GM23338 (cell line): ENCODE measurements at regions not wholly inside any gene's neighbourhood (a gene's known extent, or its start where the extent isn't known, plus 50 kb on each side); places are given as distances from the start of the nearest gene placed in this dataset.

ENCODE experiments used
- ATAC-seq: fragments of 200-7000 bp; cut with Tn5 transposase; 3 replicates; pipeline ENCODE4 v1.9.1; 2020
- DNase-seq: peaks from one replicate; pipeline ENCODE4 v3.0.0-alpha.2; 2015; ENCODE audit warnings: low spot score
- H2AFZ ChIP-seq: fragments of 200-600 bp; sonication (generic); 2 replicates; pipeline ENCODE4 v1.8.0; 2016; ENCODE audit warnings: antibody characterized with exemption, mild to moderate bottlenecking, moderate library complexity
- H3F3A ChIP-seq: fragments of 200-600 bp; sonication (generic); replicated peaks from 2 replicates; pipeline ENCODE4 v1.8.0; 2017; ENCODE audit warnings: antibody characterized with exemption, mixed run types, low read depth
- H3K27ac ChIP-seq: fragments of 200-600 bp; sonication (generic); 2 replicates; pipeline ENCODE4 v1.6.1; 2016; ENCODE audit warnings: low read depth
- H3K27me3 ChIP-seq: fragments of 200-600 bp; sonication (generic); 2 replicates; pipeline ENCODE4 v1.8.0; 2016; ENCODE audit warnings: mild to moderate bottlenecking, mixed run types, moderate library complexity; ENCODE audit not compliant: insufficient read depth
- H3K36me3 ChIP-seq: fragments of 200-600 bp; sonication (generic); 2 replicates; pipeline ENCODE4 v1.8.0; 2016; ENCODE audit warnings: mild to moderate bottlenecking; ENCODE audit not compliant: insufficient read depth
- H3K4me1 ChIP-seq: fragments of 200-600 bp; sonication (generic); 2 replicates; pipeline ENCODE4 v1.8.0; 2016; ENCODE audit warnings: mild to moderate bottlenecking, moderate library complexity; ENCODE audit not compliant: insufficient read depth
- H3K4me2 ChIP-seq: fragments of 200-600 bp; sonication (generic); 2 replicates; pipeline ENCODE4 v1.7.1; 2017; ENCODE audit warnings: mixed run types
- H3K4me3 ChIP-seq: fragments of 200-600 bp; sonication (generic); 2 replicates; pipeline ENCODE4 v1.6.1; 2016; ENCODE audit warnings: mixed run types
- H3K79me2 ChIP-seq: fragments of 200-600 bp; sonication (generic); replicated peaks from 2 replicates; pipeline ENCODE4 v1.8.0; 2017; ENCODE audit warnings: mild to moderate bottlenecking; ENCODE audit not compliant: insufficient read depth
- H3K9me2 ChIP-seq: fragments of 200-600 bp; sonication (generic); 2 replicates; pipeline ENCODE4 v1.8.0; 2017; ENCODE audit not compliant: insufficient read depth
- H4K20me1 ChIP-seq: fragments of 200-600 bp; sonication (generic); replicated peaks from 2 replicates; pipeline ENCODE4 v1.8.0; 2017; ENCODE audit warnings: mild to moderate bottlenecking; ENCODE audit not compliant: insufficient read depth
- H3K27ac Mint-ChIP-seq: 2 replicates; pipeline ENCODE4 v1.8.0; 2020; ENCODE audit warnings: inconsistent platforms, mild to moderate bottlenecking, moderate library complexity, mixed read lengths
- H3K27me3 Mint-ChIP-seq: 3 replicates; pipeline ENCODE4 v1.8.0; 2022; ENCODE audit warnings: low read depth, mild to moderate bottlenecking, moderate library complexity, mixed read lengths, inconsistent platforms; ENCODE audit not compliant: insufficient read depth, poor library complexity
- H3K36me3 Mint-ChIP-seq: 3 replicates; pipeline ENCODE4 v1.8.0; 2021; ENCODE audit warnings: low read depth, mild to moderate bottlenecking, inconsistent platforms, moderate library complexity, mixed read lengths
- H3K4me1 Mint-ChIP-seq: 3 replicates; pipeline ENCODE4 v1.8.0; 2020; ENCODE audit warnings: mild to moderate bottlenecking, inconsistent platforms, mixed read lengths
- H3K4me3 Mint-ChIP-seq: 3 replicates; pipeline ENCODE4 v1.8.0; 2021; ENCODE audit warnings: moderate library complexity, mild to moderate bottlenecking, inconsistent platforms, mixed read lengths
- H3K9me3 Mint-ChIP-seq: 3 replicates; pipeline ENCODE4 v1.8.0; 2020; ENCODE audit warnings: moderate library complexity, mild to moderate bottlenecking, inconsistent platforms, mixed read lengths
- CREB1 ChIP-seq: fragments of 250-450 bp; sonication (Bioruptor Pico); IDR thresholded peaks from 2 replicates; pipeline ENCODE4 v1.5.0; 2020; ENCODE audit warnings: low read depth, mild to moderate bottlenecking, moderate library complexity
- EZH2 ChIP-seq: fragments of 200-600 bp; sonication (generic); IDR thresholded peaks from one replicate; pipeline ENCODE4 v1.8.0; 2017; ENCODE audit warnings: antibody characterized with exemption, mild to moderate bottlenecking, low read depth; ENCODE audit not compliant: unreplicated experiment
- EZH2phosphoT487 ChIP-seq: fragments of 200-600 bp; sonication (generic); IDR thresholded peaks from one replicate; pipeline ENCODE4 v1.8.1; 2018; ENCODE audit warnings: antibody characterized with exemption; ENCODE audit not compliant: unreplicated experiment
- JUNB ChIP-seq: IDR thresholded peaks from one replicate; pipeline ENCODE4 v1.6.1; 2016; ENCODE audit warnings: antibody characterized with exemption; ENCODE audit not compliant: unreplicated experiment
- NANOG ChIP-seq: IDR thresholded peaks from 2 replicates; pipeline ENCODE4 v1.6.1; 2016; ENCODE audit warnings: antibody characterized with exemption, borderline replicate concordance
- POLR2AphosphoS5 ChIP-seq: IDR thresholded peaks from 2 replicates; pipeline ENCODE4 v1.6.1; 2016; ENCODE audit warnings: antibody characterized with exemption, low read depth
- STAT1 ChIP-seq: IDR thresholded peaks from one replicate; pipeline ENCODE4 v1.6.1; 2016; ENCODE audit warnings: antibody characterized with exemption; ENCODE audit not compliant: unreplicated experiment
- ZNF114 ChIP-seq: fragments of 250-450 bp; sonication (Bioruptor Pico); IDR thresholded peaks from 2 replicates; pipeline ENCODE4 v1.5.0; 2020; ENCODE audit warnings: mild to moderate bottlenecking, moderate library complexity
- ZNF331 ChIP-seq: fragments of 250-450 bp; sonication (Bioruptor Pico); IDR thresholded peaks from 2 replicates; pipeline ENCODE4 v1.5.0; 2020; ENCODE audit warnings: low read depth, mild to moderate bottlenecking, moderate library complexity
- TF ChIP-seq, protein P1 (sequence below): IDR thresholded peaks from one replicate; pipeline ENCODE4 v1.6.1; 2018; ENCODE audit warnings: antibody characterized with exemption; ENCODE audit not compliant: unreplicated experiment
- TF ChIP-seq, protein P2 (sequence below): IDR thresholded peaks from 2 replicates; pipeline ENCODE4 v1.6.1; 2016; ENCODE audit warnings: antibody characterized with exemption
- TF ChIP-seq, protein P3 (sequence below): fragments of 250-450 bp; sonication (Bioruptor Pico); IDR thresholded peaks from 2 replicates; pipeline ENCODE4 v1.5.0; 2020; ENCODE audit warnings: mild to moderate bottlenecking, moderate library complexity
- TF ChIP-seq, protein P4 (sequence below), 2 experiments: fragments of 200-600 bp in 1 of 2; sonication (generic) in 1 of 2; conservative IDR thresholded peaks; 2 replicates each; pipeline versions ENCODE4 v1.5.1 to v1.6.1; 2016 to 2017; ENCODE audit warnings: antibody characterized with exemption in 2 of 2, low read depth in 2 of 2, mild to moderate bottlenecking in 2 of 2, moderate library complexity in 1 of 2

DNA sequence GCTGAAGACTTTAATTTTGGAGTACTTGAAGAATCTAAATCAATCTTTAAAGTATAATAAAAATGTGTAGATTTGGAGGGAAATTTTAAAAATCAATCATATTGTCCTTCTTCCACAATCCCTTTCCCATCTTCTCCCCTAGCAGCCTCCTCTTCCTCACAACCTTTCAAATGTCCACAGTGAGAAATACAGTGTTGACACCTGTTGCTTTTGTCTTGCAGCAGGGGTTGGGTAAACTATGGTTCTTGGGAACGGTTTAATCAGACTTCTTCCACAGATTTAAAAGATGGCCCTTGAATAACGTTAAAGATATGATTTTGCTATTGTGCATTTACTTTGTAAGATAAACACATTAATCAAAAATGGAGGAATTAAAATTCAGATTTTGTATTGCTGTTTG lies 113.8 kb upstream of the SLC1A4 start:
- H3F3A ChIP-seq, result no peaks in the 10 kb centered on the region
- no peak overlapping the region for H2AFZ ChIP-seq
- no peaks in the 10 kb centered on the region for H3K79me2 ChIP-seq
- Mint-ChIP-seq H3K4me1 (peaks cover 24% of the 10 kb centered on the region), H3K4me3 (no peak overlapping the region), H3K36me3 (no peaks in the 10 kb centered on the region), H3K27me3 (peaks cover 8% of the 10 kb centered on the region), H3K9me3 (no peaks in the 10 kb centered on the region), H3K27ac (no peak overlapping the region)
- H3K4me1 ChIP-seq, result peaks cover 18% of the 10 kb centered on the region; the same call in 1 of the 2 replicates
- H3K4me3 ChIP-seq, result no peak overlapping the region
- no peak overlapping the region for H3K4me2 ChIP-seq
- no peaks in the 10 kb centered on the region for H3K36me3 ChIP-seq
- H4K20me1 ChIP-seq, result no peaks in the 10 kb centered on the region
- ATAC-seq, result no peak
- no peaks in the 10 kb centered on the region for H3K27me3 ChIP-seq
- no peak for TF ChIP-seq ZNF331 (CRISPR knock-in tag)
- TF ChIP-seq CREB1, result no peak
- no peak for TF ChIP-seq EZH2phosphoT487
- no peak for TF ChIP-seq ZNF114
- TF ChIP-seq, protein P1, sequence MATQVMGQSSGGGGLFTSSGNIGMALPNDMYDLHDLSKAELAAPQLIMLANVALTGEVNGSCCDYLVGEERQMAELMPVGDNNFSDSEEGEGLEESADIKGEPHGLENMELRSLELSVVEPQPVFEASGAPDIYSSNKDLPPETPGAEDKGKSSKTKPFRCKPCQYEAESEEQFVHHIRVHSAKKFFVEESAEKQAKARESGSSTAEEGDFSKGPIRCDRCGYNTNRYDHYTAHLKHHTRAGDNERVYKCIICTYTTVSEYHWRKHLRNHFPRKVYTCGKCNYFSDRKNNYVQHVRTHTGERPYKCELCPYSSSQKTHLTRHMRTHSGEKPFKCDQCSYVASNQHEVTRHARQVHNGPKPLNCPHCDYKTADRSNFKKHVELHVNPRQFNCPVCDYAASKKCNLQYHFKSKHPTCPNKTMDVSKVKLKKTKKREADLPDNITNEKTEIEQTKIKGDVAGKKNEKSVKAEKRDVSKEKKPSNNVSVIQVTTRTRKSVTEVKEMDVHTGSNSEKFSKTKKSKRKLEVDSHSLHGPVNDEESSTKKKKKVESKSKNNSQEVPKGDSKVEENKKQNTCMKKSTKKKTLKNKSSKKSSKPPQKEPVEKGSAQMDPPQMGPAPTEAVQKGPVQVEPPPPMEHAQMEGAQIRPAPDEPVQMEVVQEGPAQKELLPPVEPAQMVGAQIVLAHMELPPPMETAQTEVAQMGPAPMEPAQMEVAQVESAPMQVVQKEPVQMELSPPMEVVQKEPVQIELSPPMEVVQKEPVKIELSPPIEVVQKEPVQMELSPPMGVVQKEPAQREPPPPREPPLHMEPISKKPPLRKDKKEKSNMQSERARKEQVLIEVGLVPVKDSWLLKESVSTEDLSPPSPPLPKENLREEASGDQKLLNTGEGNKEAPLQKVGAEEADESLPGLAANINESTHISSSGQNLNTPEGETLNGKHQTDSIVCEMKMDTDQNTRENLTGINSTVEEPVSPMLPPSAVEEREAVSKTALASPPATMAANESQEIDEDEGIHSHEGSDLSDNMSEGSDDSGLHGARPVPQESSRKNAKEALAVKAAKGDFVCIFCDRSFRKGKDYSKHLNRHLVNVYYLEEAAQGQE, result no peak
- no peak for TF ChIP-seq NANOG
- no peak for TF ChIP-seq POLR2AphosphoS5
- TF ChIP-seq, protein P2, sequence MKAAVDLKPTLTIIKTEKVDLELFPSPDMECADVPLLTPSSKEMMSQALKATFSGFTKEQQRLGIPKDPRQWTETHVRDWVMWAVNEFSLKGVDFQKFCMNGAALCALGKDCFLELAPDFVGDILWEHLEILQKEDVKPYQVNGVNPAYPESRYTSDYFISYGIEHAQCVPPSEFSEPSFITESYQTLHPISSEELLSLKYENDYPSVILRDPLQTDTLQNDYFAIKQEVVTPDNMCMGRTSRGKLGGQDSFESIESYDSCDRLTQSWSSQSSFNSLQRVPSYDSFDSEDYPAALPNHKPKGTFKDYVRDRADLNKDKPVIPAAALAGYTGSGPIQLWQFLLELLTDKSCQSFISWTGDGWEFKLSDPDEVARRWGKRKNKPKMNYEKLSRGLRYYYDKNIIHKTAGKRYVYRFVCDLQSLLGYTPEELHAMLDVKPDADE, result no peak
- no peak for TF ChIP-seq JUNB
- TF ChIP-seq EZH2, result no peak
- TF ChIP-seq, protein P3, sequence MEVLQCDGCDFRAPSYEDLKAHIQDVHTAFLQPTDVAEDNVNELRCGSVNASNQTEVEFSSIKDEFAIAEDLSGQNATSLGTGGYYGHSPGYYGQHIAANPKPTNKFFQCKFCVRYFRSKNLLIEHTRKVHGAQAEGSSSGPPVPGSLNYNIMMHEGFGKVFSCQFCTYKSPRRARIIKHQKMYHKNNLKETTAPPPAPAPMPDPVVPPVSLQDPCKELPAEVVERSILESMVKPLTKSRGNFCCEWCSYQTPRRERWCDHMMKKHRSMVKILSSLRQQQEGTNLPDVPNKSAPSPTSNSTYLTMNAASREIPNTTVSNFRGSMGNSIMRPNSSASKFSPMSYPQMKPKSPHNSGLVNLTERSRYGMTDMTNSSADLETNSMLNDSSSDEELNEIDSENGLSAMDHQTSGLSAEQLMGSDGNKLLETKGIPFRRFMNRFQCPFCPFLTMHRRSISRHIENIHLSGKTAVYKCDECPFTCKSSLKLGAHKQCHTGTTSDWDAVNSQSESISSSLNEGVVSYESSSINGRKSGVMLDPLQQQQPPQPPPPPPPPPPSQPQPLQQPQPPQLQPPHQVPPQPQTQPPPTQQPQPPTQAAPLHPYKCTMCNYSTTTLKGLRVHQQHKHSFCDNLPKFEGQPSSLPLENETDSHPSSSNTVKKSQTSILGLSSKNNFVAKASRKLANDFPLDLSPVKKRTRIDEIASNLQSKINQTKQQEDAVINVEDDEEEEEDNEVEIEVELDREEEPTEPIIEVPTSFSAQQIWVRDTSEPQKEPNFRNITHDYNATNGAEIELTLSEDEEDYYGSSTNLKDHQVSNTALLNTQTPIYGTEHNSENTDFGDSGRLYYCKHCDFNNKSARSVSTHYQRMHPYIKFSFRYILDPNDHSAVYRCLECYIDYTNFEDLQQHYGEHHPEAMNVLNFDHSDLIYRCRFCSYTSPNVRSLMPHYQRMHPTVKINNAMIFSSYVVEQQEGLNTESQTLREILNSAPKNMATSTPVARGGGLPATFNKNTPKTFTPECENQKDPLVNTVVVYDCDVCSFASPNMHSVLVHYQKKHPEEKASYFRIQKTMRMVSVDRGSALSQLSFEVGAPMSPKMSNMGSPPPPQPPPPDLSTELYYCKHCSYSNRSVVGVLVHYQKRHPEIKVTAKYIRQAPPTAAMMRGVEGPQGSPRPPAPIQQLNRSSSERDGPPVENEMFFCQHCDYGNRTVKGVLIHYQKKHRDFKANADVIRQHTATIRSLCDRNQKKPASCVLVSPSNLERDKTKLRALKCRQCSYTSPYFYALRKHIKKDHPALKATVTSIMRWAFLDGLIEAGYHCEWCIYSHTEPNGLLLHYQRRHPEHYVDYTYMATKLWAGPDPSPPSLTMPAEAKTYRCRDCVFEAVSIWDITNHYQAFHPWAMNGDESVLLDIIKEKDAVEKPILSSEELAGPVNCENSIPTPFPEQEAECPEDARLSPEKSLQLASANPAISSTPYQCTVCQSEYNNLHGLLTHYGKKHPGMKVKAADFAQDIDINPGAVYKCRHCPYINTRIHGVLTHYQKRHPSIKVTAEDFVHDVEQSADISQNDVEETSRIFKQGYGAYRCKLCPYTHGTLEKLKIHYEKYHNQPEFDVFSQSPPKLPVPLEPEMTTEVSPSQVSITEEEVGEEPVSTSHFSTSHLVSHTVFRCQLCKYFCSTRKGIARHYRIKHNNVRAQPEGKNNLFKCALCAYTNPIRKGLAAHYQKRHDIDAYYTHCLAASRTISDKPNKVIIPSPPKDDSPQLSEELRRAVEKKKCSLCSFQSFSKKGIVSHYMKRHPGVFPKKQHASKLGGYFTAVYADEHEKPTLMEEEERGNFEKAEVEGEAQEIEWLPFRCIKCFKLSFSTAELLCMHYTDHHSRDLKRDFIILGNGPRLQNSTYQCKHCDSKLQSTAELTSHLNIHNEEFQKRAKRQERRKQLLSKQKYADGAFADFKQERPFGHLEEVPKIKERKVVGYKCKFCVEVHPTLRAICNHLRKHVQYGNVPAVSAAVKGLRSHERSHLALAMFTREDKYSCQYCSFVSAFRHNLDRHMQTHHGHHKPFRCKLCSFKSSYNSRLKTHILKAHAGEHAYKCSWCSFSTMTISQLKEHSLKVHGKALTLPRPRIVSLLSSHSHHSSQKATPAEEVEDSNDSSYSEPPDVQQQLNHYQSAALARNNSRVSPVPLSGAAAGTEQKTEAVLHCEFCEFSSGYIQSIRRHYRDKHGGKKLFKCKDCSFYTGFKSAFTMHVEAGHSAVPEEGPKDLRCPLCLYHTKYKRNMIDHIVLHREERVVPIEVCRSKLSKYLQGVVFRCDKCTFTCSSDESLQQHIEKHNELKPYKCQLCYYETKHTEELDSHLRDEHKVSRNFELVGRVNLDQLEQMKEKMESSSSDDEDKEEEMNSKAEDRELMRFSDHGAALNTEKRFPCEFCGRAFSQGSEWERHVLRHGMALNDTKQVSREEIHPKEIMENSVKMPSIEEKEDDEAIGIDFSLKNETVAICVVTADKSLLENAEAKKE (CRISPR knock-in tag), result no peak
- TF ChIP-seq, protein P4, sequence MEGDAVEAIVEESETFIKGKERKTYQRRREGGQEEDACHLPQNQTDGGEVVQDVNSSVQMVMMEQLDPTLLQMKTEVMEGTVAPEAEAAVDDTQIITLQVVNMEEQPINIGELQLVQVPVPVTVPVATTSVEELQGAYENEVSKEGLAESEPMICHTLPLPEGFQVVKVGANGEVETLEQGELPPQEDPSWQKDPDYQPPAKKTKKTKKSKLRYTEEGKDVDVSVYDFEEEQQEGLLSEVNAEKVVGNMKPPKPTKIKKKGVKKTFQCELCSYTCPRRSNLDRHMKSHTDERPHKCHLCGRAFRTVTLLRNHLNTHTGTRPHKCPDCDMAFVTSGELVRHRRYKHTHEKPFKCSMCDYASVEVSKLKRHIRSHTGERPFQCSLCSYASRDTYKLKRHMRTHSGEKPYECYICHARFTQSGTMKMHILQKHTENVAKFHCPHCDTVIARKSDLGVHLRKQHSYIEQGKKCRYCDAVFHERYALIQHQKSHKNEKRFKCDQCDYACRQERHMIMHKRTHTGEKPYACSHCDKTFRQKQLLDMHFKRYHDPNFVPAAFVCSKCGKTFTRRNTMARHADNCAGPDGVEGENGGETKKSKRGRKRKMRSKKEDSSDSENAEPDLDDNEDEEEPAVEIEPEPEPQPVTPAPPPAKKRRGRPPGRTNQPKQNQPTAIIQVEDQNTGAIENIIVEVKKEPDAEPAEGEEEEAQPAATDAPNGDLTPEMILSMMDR (conservative IDR thresholded peaks at IDR 0.05; ENCODE audit: low read depth in 2 of 2), result no peak
- TF ChIP-seq STAT1, result no peak
- H3K27ac ChIP-seq, result no peak overlapping the region
- DNase-seq, result no peak
- H3K9me2 ChIP-seq, result no peaks in the 10 kb centered on the region
